Neural progenitor cell (in vitro differentiated cells): ENCODE measurements at regions not wholly inside any gene's neighbourhood (a gene's known extent, or its start where the extent isn't known, plus 50 kb on each side); places are given as distances from the start of the nearest gene placed in this dataset.
A peak's percentile ranks its signal among the peaks of the same experiment; 100 is the strongest.

Experiments used
- DNase-seq: peaks from one replicate; pipeline ENCODE4 v3.0.0-alpha.2; 2016; ENCODE audit warnings: low spot score
- H2AFZ ChIP-seq: fragments of 200-600 bp; sonication (generic); replicated peaks from 2 replicates; pipeline ENCODE4 v1.6.1; 2016; ENCODE audit warnings: antibody characterized with exemption
- H3F3A ChIP-seq: fragments of 200-600 bp; sonication (generic); 2 replicates; pipeline ENCODE4 v1.6.1; 2016; ENCODE audit warnings: antibody characterized with exemption, low read depth
- H3K27ac ChIP-seq: fragments of 200-600 bp; sonication (generic); 2 replicates; pipeline ENCODE4 v1.5.1; 2016; ENCODE audit warnings: mild to moderate bottlenecking
- H3K27me3 ChIP-seq: fragments of 200-600 bp; sonication (generic); 2 replicates; pipeline ENCODE4 v1.6.1; 2016; ENCODE audit warnings: mild to moderate bottlenecking, moderate library complexity
- H3K36me3 ChIP-seq: fragments of 200-600 bp; sonication (generic); 2 replicates; pipeline ENCODE4 v1.5.1; 2016
- H3K4me1 ChIP-seq: fragments of 200-600 bp; sonication (generic); 2 replicates; pipeline ENCODE4 v1.6.1; 2016; ENCODE audit warnings: mixed run types
- H3K4me2 ChIP-seq: fragments of 200-600 bp; sonication (generic); 2 replicates; pipeline ENCODE4 v1.6.1; 2016
- H3K4me3 ChIP-seq: fragments of 200-600 bp; sonication (generic); 2 replicates; pipeline ENCODE4 v1.5.1; 2016
- H3K79me2 ChIP-seq: fragments of 200-600 bp; sonication (generic); 2 replicates; pipeline ENCODE4 v1.6.1; 2016; ENCODE audit warnings: low read depth
- H3K9ac ChIP-seq: fragments of 200-600 bp; sonication (generic); 2 replicates; pipeline ENCODE4 v1.6.1; 2016
- H3K9me3 ChIP-seq: fragments of 200-600 bp; sonication (generic); 2 replicates; pipeline ENCODE4 v1.5.1; 2016; ENCODE audit warnings: low read depth
- H4K20me1 ChIP-seq: fragments of 200-600 bp; sonication (generic); 2 replicates; pipeline ENCODE4 v1.6.1; 2016; ENCODE audit warnings: low read depth
- H3K27ac Mint-ChIP-seq: 3 replicates; pipeline ENCODE4 v1.8.0; 2021; ENCODE audit warnings: mixed read lengths
- H3K27me3 Mint-ChIP-seq: 2 replicates; pipeline ENCODE4 v1.8.0; 2022; ENCODE audit warnings: low read depth, mild to moderate bottlenecking, inconsistent platforms, moderate library complexity, mixed read lengths; ENCODE audit not compliant: insufficient read depth
- H3K36me3 Mint-ChIP-seq: 3 replicates; pipeline ENCODE4 v1.8.0; 2021; ENCODE audit warnings: mixed read lengths
- H3K4me1 Mint-ChIP-seq: 3 replicates; pipeline ENCODE4 v1.8.0; 2021; ENCODE audit warnings: mixed read lengths
- H3K4me3 Mint-ChIP-seq: 3 replicates; pipeline ENCODE4 v1.8.0; 2021; ENCODE audit warnings: mild to moderate bottlenecking, moderate library complexity, mixed read lengths
- H3K9me3 Mint-ChIP-seq: 3 replicates; pipeline ENCODE4 v1.8.0; 2020; ENCODE audit warnings: mixed read lengths
- EZH2 ChIP-seq: fragments of 200-600 bp; sonication (generic); IDR thresholded peaks from 2 replicates; pipeline ENCODE4 v1.6.1; 2017; ENCODE audit warnings: antibody characterized with exemption, mild to moderate bottlenecking, moderate library complexity
- EZH2phosphoT487 ChIP-seq: fragments of 200-600 bp; sonication (generic); IDR thresholded peaks from 2 replicates; pipeline ENCODE4 v1.6.1; 2017; ENCODE audit warnings: antibody characterized with exemption
- TF ChIP-seq, protein P1 (sequence below): fragments of 200-600 bp; sonication (generic); IDR thresholded peaks from 2 replicates; pipeline ENCODE4 v1.5.1; 2017; ENCODE audit warnings: antibody characterized with exemption, mild to moderate bottlenecking

DNA sequence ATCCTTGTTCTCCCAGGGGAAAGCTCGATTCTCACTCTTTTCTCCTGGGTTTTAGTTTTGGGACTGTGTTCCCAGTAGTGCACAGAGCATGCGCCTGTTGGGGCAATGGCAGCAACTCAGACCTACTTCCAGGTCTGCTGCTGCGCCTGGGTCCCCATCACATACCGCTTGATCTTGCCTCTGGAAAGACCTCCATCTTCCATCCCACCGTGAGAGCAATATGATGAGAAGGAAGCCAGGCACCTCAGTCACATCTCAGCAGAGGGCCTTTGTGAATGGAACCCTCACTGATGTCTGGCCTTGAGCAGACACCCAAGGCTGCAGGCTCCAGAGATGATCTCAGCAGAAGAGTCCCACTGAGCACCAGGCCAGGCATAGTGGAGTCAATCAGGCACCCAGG lies 176.8 kb upstream of the ZNF507 start:
- Histone ChIP-seq H2AFZ (no peak overlapping the region), H3K9me3 (no peaks in the 10 kb centered on the region), H3K4me3 (no peak overlapping the region), H3F3A (no peaks in the 10 kb centered on the region), H3K4me1 (peaks cover 11% of the 10 kb centered on the region), H4K20me1 (no peaks in the 10 kb centered on the region), H3K79me2 (no peaks in the 10 kb centered on the region), H3K27ac (no peak overlapping the region), H3K9ac (no peak overlapping the region), H3K4me2 (no peak overlapping the region), H3K36me3 (no peaks in the 10 kb centered on the region), H3K27me3 (no peaks in the 10 kb centered on the region)
- Mint-ChIP-seq H3K27me3 (peaks cover 3% of the 10 kb centered on the region), H3K4me1 (peaks cover 22% of the 10 kb centered on the region), H3K4me3 (no peak overlapping the region), H3K9me3 (no peaks in the 10 kb centered on the region), H3K36me3 (no peaks in the 10 kb centered on the region), H3K27ac (no peak overlapping the region)
- TF ChIP-seq EZH2 (no peak), EZH2phosphoT487 (no peak)
- TF ChIP-seq, protein P1, sequence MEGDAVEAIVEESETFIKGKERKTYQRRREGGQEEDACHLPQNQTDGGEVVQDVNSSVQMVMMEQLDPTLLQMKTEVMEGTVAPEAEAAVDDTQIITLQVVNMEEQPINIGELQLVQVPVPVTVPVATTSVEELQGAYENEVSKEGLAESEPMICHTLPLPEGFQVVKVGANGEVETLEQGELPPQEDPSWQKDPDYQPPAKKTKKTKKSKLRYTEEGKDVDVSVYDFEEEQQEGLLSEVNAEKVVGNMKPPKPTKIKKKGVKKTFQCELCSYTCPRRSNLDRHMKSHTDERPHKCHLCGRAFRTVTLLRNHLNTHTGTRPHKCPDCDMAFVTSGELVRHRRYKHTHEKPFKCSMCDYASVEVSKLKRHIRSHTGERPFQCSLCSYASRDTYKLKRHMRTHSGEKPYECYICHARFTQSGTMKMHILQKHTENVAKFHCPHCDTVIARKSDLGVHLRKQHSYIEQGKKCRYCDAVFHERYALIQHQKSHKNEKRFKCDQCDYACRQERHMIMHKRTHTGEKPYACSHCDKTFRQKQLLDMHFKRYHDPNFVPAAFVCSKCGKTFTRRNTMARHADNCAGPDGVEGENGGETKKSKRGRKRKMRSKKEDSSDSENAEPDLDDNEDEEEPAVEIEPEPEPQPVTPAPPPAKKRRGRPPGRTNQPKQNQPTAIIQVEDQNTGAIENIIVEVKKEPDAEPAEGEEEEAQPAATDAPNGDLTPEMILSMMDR = no peak
- no peak for DNase-seq

DNA sequence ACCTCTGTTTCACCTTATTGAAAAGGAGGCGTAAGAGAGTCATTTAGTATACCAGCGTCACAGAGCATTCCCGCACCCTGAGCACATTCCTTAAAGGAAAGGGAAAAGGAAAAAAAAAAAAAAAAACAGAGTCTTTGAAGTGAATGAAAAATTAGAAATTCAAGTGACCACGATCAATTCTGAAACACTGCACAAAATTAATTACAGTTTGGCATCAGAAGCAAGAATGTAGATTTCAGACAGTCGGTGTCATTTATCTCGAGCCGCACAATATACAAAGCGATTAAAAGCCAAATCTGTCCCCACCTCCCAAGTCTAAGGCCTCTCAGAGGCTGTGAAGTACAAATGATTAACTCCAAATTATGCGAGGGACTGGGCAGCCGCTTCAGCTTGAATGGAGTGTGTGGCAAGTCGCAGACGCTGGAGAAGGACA lies 173.7 kb upstream of the ZNF507 start:
- H4K20me1 ChIP-seq = no peaks in the 10 kb centered on the region
- no peak overlapping the region for H3K27ac Mint-ChIP-seq
- H3K4me3 Mint-ChIP-seq = no peak overlapping the region
- H3K4me1 Mint-ChIP-seq = peaks cover 22% of the 10 kb centered on the region
- no peaks in the 10 kb centered on the region for H3K36me3 Mint-ChIP-seq
- H3K27ac ChIP-seq = no peak overlapping the region
- H3K4me2 ChIP-seq = no peak overlapping the region
- H3K4me1 ChIP-seq = peaks cover 11% of the 10 kb centered on the region
- H3K4me3 ChIP-seq = no peak overlapping the region
- DNase-seq = no peak
- no peaks in the 10 kb centered on the region for H3K9me3 ChIP-seq
- TF ChIP-seq, protein P1 = no peak
- TF ChIP-seq EZH2 (no peak), EZH2phosphoT487 (no peak)
- H3K79me2 ChIP-seq = no peaks in the 10 kb centered on the region
- no peak overlapping the region for H3K9ac ChIP-seq
- H2AFZ ChIP-seq = no peak overlapping the region
- H3K27me3 ChIP-seq = no peaks in the 10 kb centered on the region
- H3F3A ChIP-seq = no peaks in the 10 kb centered on the region
- H3K27me3 Mint-ChIP-seq = peaks cover 2% of the 10 kb centered on the region
- H3K9me3 Mint-ChIP-seq = no peaks in the 10 kb centered on the region
- no peaks in the 10 kb centered on the region for H3K36me3 ChIP-seq

DNA sequence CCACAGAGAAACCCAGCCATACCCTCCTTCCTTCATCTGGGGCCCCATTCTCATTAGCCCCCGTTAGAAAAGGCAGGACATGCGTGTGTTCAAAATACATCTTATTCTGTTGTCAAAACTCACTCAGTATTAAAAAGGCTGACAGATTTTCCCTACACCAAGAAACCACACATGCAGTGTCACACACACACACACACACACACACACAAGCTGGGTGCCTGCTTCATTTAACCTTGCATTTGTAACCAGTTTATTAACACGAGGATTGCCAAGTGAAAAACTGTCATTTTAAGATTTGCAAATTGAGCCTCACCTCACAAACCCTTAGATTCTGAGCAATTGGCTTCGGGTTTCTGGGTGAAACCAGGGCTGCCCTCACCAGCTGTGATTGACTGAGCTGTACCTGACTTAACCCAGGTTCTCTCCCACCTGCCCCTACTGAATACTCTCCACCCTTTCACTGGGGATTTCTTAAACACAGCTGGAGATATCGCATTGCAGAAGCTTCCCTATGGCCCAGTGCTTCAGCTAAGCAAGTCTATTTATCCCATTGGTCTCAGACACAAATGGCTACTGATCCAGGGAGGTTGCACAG lies 172.7 kb upstream of the ZNF507 start:
- Histone ChIP-seq H3K27me3 (no peaks in the 10 kb centered on the region), H3K36me3 (no peaks in the 10 kb centered on the region), H3K27ac (no peak overlapping the region), H2AFZ (no peak overlapping the region), H3K9ac (no peak overlapping the region), H3K79me2 (no peaks in the 10 kb centered on the region), H3K4me2 (no peak overlapping the region), H3K4me3 (no peak overlapping the region), H3K9me3 (no peaks in the 10 kb centered on the region), H4K20me1 (no peaks in the 10 kb centered on the region), H3K4me1 (peaks cover 11% of the 10 kb centered on the region), H3F3A (no peaks in the 10 kb centered on the region)
- peak; percentile 36 for DNase-seq
- Mint-ChIP-seq H3K4me1 (peaks cover 22% of the 10 kb centered on the region), H3K36me3 (no peaks in the 10 kb centered on the region), H3K4me3 (no peak overlapping the region), H3K27ac (peak overlapping the region; percentile 60), H3K9me3 (no peaks in the 10 kb centered on the region), H3K27me3 (peaks cover 2% of the 10 kb centered on the region)
- TF ChIP-seq EZH2 (no peak), EZH2phosphoT487 (no peak)
- TF ChIP-seq, protein P1 = no peak
